ENCODE measurements at regions not wholly inside any gene's neighbourhood (a gene's known extent, or its start where the extent isn't known, plus 50 kb on each side); places are given as distances from the start of the nearest gene placed in this dataset.

- intact Hi-C loops (cut with DNase I): no loop called here
- no peak for DNase-seq
These were observed 223.7 kb upstream of the RAB6C start for GRCh38 chr2:129755786-129756185.

DNA sequence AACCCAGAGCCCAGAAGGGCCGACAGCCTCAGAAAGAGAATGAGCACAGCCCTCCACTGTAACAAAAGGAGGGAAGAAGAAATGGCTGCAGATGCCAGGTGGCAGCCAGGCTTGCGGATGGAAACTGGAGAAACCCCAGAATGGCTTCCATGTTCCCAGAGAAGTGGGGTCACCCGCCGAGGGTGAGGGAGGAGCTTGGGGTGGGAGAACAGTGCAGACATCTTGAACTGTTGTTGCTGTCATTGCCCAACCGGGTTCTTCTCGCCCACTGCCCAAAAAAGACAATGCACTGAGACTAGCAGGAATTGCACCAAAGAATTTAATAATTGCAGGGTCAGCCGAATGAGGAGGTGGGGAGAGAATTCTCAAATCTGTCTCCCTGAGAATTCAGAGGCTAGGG is 223.2 kb upstream of the RAB6C start:
- Histone ChIP-seq H3K4me3 (no peak overlapping the region), H3K4me1 (no peaks in the 10 kb centered on the region), H3K27me3 (no peaks in the 10 kb centered on the region), H3K27ac (no peak overlapping the region), H3K36me3 (replicated peaks in 1 of 2; ENCODE audit: insufficient read depth in 1 of 2, low read depth in 2 of 2) (no peaks in the 10 kb centered on the region), H3K9me3 (no peaks in the 10 kb centered on the region)
- intact Hi-C loops (cut with DNase I): no loop called here
- DNase-seq (no peak), ATAC-seq (no peak)
- 64 to 75% methylated on average over 7 of the region's 7 CpGs for WGBS, 2 donors
- TF ChIP-seq CTCF (IDR thresholded peaks at IDR 0.05) (no peak), POLR2A (IDR thresholded peaks at IDR 0.05) (no peak)

More at GRCh38 chr2:129755786-129756185, 223.7 kb upstream of the RAB6C start:
- no peak overlapping the region for H3K4me3 ChIP-seq
- H3K27ac ChIP-seq: no peak overlapping the region
- 75 to 77% methylated on average over 7 of the region's 7 CpGs for WGBS, 2 donors
- no peaks in the 10 kb centered on the region for H3K27me3 ChIP-seq
- TF ChIP-seq CTCF (IDR thresholded peaks at IDR 0.05) (no peak), POLR2A (IDR thresholded peaks at IDR 0.05) (no peak)
- H3K4me1 ChIP-seq: no peaks in the 10 kb centered on the region
- no peak for ATAC-seq
- H3K36me3 ChIP-seq (replicated peaks in 1 of 2; ENCODE audit: insufficient read depth in 1 of 2, low read depth in 2 of 2): no peaks in the 10 kb centered on the region
- H3K9me3 ChIP-seq: no peaks in the 10 kb centered on the region

DNA sequence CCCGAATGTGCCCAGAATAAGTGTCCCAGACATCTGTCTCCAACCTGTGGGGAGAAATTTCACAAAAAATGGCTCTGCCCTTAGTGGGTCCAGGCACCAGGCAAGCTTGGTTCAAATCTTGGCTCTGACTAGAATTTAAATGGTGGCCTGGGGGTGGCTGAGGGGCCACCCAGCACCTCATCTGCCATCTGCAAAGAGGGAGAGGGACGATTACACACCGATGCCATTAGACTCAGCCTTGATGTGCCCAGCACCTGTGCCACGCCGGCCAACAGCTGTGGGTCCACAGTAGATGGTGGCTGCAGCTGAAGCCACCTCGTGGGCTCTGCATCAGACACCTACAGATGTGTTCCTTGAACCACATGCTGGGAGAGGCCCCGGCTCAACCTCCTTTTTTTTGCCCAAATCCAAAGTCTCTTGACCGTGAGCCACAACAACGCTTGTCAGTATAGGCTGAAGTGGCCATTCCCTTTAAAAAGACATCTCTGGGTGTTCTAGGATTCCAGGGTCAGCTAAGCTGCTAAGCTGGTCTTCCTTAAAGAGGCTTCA is 222.0 kb upstream of the RAB6C start:
- intact Hi-C loops (cut with DNase I): no loop called here
- no peak for ATAC-seq
- 86 to 90% methylated on average over 6 to 9 of the region's 9 CpGs for WGBS, 2 donors
- DNase-seq: no peak
- Histone ChIP-seq H3K9me3 (no peaks in the 10 kb centered on the region), H3K36me3 (replicated peaks in 1 of 2; ENCODE audit: insufficient read depth in 1 of 2, low read depth in 2 of 2) (no peaks in the 10 kb centered on the region), H3K4me1 (no peaks in the 10 kb centered on the region), H3K27ac (peak overlapping the region in 1 of 4 donors; percentile 17), H3K4me3 (no peak overlapping the region), H3K27me3 (no peaks in the 10 kb centered on the region)
- TF ChIP-seq CTCF (IDR thresholded peaks at IDR 0.05): no peak
- TF ChIP-seq POLR2A (IDR thresholded peaks at IDR 0.05): no peak

DNA sequence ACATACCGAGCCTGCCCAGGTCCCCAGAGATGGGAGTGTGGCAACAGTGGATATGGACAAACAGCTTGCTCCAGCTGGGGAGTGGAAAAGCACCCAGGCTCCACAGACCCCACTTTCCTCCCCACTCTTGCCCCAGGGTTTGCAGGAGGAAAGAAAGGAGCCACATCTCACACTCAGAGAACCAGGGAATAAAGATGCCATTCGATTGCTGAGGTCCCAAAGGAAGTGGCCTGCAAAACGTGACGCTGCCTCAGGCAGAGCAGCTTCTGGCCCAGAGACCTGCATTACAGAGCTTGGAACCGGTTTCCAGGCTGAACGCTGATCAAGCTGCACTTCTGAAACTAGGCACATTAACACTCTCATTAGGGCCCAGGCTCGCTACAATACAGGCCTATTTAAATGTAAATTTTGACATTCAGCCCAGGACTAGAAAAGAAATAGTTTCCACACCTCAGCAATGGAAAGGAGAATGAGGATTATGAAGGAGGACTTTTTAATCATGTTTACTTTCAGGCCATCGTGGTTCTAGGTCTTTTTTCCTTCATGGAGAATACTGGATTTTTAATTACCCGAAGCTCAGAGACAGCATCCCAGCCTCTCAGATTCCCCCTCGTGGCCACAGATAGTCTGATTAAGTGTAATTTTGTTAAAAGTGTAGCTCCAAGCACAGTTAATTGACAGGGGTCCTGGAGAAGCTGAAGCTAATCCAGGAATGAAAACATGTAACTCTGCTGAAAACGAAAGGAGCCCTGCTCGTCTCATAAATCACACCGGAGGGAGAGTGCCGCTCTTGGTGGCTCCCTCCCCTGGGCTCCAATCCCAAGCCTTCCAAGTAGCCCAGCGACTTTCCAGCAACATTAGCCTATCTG is 221.3 kb upstream of the RAB6C start:
- H3K4me3 ChIP-seq: no peak overlapping the region
- WGBS, 2 donors: 43 to 55% methylated on average over 15 of the region's 15 CpGs
- peak overlapping the region in 1 of 4 donors; percentile 17 for H3K27ac ChIP-seq
- H3K36me3 ChIP-seq (replicated peaks in 1 of 2; ENCODE audit: insufficient read depth in 1 of 2, low read depth in 2 of 2): no peaks in the 10 kb centered on the region
- no peak for TF ChIP-seq POLR2A (IDR thresholded peaks at IDR 0.05)
- TF ChIP-seq CTCF (IDR thresholded peaks at IDR 0.05): no peak
- DNase-seq (no peak), ATAC-seq (peak; percentile 37)
- no peaks in the 10 kb centered on the region for H3K9me3 ChIP-seq
- H3K4me1 ChIP-seq: no peaks in the 10 kb centered on the region
- intact Hi-C loops (cut with DNase I): no loop called here
- H3K27me3 ChIP-seq: no peaks in the 10 kb centered on the region
